T47D (cell line): ENCODE measurements at regions not wholly inside any gene's neighbourhood (a gene's known extent, or its start where the extent isn't known, plus 50 kb on each side); places are given as distances from the start of the nearest gene placed in this dataset.
A peak's percentile ranks its signal among the peaks of the same experiment; 100 is the strongest.

Experiments used
- DNase-seq, 2 experiments: peaks; one replicate each; pipeline versions ENCODE4 v3.0.0 to v3.0.0-alpha.2; 2011 to 2012; ENCODE audit warnings: low read depth in 1 of 2, low spot score in 1 of 2
- JUND ChIP-seq: IDR thresholded peaks from 2 replicates; pipeline ENCODE4 v1.6.1; 2012; ENCODE audit warnings: low read depth
- in situ Hi-C: cut with HindIII; loops from 2 replicates; pipeline ENCODE4 v1.10.0; 2016; ENCODE audit warnings: low sequenced_read_pairs, low pct_unique_long_range_greater_than_20kb

DNA sequence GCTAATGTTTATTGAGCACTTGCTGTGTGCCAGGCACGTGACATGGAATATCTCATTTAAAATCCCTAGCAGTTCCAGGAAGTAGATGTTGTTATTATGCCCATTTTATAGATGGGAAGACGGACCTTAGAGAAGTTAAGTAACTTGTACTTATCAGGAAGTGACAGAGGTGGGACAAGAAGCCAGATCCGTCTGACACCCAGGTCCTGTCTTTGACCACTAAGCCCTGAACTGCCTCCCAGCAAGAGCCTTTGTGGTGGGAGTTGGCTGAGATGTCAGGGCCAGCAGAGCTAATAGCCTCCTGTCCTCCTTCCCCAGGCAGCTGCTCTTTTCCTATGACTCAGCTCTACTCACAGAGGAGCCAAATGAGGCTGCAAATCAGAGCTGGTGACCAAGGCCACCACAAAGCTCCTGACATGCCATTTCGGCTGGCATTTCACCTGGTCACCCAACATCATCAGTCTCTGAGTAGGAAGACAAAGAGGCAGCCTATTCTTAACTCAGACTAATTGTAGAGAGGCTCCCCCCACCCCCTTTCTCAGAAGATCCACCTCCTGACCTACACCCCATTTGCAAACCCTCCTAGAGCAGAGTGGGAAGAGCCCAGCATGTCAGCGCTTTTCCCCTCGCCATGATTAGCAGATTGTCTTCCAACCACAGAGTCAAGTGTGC is 175.1 kb upstream of the KIT start:
- in situ Hi-C loops, result no loop called here
- TF ChIP-seq JUND, result no peak
- DNase-seq, result no peak

DNA sequence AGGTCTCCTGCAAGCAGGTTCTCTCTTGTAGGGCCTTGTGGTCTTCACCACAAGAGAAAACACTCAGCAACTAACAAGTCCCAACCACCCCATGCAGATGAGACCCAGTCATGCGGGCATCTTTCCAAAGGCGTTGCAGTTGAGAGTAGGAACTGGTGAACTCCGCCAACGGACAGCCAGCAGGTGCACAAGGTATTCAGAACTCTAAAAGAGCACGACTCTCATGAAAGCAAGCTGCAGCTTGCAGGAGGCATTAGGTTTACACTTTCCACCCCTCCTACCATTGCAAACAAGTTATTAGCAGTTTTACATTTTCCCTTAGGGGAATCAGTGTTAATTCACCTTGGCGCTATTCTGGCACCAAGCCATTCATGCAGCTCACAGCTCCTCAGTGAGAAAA is 173.4 kb upstream of the KIT start:
- DNase-seq, result peak in 1 of 2 experiments; percentile 2
- in situ Hi-C loops, result no loop called here
- TF ChIP-seq JUND, result no peak

DNA sequence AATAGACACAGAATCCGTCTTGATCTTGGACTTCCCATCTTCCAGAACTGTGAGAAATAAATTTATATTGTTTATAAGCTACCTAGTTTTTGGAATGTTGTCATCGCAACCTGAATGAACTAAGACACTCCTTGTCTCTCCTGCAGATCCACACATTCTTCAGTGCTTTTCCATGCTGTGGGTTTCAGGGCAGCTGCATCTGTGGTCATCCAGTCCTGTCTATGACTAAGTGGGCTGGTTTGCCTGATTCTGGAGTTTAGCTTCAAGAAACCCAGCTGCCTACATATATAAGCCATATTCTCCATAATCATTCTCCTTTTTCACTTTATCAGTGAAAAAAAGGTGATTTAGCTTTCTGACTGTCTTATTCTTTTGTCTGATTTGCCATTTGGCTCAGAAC is 170.3 kb upstream of the KIT start:
- TF ChIP-seq JUND, result no peak
- no peak for DNase-seq
- in situ Hi-C loops, result no loop called here

DNA sequence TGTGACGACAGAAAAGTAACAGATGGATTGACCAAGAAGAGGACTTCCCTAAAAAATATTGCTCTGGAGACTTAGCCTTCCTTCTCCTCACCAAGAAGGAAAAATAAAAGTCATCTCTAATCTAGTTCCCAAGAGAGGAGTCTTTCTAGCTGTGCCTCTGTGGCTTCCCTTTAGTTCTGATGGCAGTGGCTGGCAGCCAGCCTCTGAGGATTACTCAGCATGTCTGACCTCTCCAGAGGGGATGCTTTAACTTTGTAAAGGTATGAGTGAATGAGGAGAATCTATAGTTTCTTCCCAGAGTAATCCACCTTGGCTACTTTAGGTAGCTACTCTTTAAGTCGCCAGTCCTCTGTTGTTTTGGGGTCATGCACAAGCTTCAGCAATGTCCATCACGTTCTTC is 163.9 kb upstream of the KIT start:
- TF ChIP-seq JUND, result no peak
- in situ Hi-C loops, result no loop called here
- no peak for DNase-seq

DNA sequence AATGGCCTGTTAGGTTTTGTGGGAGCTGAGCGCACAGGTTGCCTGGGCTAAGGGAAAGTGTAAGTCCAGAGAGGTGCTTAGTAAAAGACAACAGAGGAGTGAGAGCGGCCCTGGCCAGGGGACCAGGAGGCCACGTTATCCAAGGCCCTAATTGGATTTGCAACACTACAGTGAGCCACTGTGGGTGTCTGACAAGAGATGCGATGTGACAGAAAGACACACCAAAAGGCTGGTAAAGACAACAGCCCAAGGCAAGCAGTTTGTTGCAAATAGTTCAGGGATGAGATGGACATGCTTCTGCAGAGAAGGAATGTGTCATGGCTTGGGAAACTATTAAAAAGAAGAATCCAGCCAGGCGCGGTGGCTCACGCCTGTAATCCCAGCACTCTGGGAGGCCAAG is 162.7 kb upstream of the KIT start:
- in situ Hi-C loops, result no loop called here
- peak in 1 of 2 experiments; percentile 13 for DNase-seq
- TF ChIP-seq JUND, result no peak

DNA sequence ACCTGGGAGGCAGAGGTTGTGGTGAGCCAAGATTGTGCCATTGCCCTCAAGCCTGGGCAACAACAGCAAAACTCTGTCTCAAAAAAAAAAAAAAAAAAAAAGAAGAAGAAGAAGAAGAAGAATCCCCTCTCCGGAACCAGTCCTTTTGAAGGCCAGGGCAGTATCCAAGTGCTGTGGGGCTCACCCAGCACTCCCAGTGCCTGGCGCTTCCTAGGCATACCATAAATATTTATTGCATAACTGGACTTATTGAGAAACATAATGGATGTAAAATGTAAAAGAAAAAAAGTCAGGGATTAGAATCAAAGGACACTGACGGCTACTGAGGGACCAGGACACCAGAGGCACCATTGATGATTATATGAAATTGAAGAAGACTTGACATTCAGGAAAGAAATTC is 162.1 kb upstream of the KIT start:
- no peak for TF ChIP-seq JUND
- in situ Hi-C loops, result no loop called here

DNA sequence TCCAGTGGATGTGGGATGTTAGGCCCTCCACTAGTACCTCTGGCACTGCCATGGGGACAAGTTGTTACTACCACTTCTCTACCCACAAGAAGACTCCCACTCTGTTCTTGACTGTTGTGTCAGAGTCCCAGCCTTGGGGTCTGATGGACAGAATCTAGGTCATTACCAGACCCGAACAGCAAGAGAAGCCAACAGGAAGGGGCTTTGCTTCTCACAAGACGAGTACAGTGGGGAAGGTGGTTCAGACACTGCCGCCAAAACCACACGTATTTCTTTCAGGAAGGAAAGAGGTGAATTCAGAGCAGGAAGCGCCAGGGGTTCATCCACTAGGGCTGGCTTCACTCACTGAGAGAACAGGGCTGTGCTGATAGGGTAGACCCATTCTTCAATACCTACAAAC is 161.3 kb upstream of the KIT start:
- DNase-seq, result no peak
- in situ Hi-C loops, result no loop called here
- no peak for TF ChIP-seq JUND

More for the DNA sequence above, 162.1 kb upstream of the KIT start:
- DNase-seq, result no peak

DNA sequence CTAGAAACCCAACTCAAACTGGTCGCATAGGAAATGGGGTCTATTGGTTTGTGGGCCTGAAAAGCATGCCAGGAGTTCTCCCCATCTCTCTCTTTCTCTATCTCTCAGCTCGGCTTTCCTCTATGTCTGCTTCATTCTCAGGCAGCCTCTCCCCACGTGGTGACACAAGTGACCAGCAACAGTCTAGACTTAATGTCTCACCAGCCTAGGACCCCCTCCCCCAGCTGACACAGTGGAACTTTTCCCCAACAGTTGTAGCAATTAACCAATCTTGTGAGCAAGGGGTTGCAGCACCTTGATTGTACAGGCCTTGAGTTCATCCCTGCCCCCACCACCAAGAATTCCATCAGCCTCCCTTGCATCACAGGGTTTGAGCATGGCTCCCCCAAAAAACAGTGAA is 159.8 kb upstream of the KIT start:
- in situ Hi-C loops, result no loop called here
- DNase-seq, result no peak
- no peak for TF ChIP-seq JUND

DNA sequence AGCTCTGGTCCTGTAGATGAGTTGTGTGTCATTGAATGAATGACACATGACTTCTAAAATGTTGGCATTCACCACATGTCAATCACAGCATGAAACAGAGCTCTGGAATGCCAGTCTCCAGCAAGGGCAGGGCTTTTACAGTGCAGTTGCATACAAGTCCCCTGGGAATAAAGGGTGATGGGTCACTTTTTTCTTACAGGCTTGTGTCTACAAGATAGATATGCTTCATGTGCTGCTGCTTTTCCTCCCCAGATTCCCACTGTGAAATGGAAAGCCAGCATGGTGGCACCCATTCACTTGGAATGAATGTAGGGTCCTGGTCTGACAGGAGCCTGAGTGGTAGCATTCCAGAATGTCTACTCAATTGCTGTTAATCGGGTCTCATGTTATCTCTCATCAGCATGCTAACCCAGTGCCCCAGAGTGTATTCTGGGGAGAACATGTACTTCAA is 159.1 kb upstream of the KIT start:
- DNase-seq, result peak in 1 of 2 experiments; percentile 26
- in situ Hi-C loops, result no loop called here
- TF ChIP-seq JUND, result no peak

DNA sequence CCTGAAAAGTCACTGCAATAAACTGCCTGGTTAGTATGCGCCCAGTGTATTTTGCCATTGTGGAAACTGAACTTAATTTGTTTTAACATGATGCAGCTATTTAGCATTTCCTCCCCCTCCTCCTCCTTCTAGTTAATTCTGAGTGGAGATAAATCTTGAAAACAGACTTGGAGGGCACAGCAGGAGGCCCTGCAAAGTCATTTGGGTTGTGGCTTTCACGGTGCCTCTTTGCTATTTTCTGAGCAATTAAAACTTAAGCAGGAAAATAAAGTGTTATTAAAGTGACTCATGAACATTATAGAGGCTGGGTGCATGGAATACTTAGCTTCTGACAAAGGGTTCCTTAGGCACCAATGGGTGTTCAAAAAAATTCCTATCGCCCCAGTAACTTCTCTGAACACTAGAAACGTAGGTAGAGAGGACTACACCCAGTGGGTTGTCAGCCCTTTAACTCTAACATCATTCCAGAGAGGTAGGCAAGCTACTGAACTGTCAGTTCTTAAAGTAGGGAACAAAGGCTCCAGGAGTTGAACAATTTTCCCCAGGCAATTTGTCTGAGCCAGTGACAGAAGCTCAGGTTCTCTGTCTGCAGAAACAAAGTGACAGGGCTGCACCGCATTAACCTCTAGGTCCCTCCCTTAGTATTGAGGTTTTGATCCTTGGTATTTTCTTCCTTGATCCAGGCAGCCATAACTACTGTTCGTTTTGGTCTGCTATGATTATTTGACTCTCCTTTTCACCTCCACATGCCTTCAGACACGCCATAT is 158.3 kb upstream of the KIT start:
- TF ChIP-seq JUND, result no peak
- in situ Hi-C loops, result no loop called here
- no peak for DNase-seq

DNA sequence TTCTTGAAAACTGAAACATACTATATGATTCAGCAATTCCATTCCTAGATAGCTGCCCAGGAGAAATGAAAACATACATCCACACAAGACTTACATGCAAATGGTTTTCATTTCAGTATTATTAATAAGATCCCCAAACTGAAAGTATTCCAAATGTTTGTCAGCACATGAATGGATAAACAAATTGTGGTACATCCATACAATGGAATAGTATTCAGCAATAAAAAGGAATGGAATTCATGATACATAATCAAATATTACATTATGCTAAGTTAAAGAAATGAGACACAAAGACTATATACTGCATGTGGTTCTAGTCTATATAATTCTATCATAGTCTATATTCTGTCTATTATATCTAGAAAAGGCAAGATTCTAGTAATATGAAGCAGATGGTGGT is 152.4 kb upstream of the KIT start:
- no peak for DNase-seq
- TF ChIP-seq JUND, result no peak
- in situ Hi-C loops, result no loop called here

DNA sequence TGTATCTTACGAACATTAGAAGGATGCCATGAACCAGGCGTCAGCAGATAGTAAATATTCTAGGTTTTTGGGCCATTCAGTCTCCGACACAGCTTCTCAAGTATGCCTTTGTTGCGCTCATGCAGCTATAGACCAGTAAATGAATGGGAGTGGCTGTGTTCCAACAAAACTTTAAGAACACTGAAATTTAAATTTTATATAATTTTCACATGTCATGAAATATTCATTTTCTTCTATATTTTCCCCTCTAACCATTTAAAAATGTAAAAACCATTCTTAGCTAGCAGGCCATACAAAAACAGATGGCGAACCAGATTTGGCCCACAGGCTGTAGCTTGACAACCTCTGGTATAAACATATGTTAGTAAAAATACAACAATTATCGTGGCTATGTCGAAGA is 151.8 kb upstream of the KIT start:
- DNase-seq, result no peak
- no peak for TF ChIP-seq JUND
- in situ Hi-C loops, result no loop called here

DNA sequence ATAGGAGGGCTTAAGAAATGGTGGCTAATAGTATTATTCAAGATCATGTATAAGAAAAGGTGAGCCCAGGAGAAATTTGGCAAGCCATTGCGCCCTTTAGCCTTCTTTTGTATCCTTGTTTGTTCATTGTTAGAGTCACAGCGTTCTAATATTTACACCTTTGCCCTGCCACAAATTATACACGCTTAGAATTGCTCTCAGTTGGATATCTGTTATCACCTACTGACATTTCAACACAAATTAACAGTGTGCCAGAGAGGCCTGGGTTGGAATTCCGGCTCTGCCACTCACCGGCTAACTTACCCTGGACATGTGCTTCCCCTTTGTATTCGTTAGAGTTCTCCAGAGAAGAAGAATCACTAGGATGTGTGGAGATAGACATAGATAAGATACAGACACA is 148.7 kb upstream of the KIT start:
- no peak for TF ChIP-seq JUND
- in situ Hi-C loops, result no loop called here
- DNase-seq, result no peak

DNA sequence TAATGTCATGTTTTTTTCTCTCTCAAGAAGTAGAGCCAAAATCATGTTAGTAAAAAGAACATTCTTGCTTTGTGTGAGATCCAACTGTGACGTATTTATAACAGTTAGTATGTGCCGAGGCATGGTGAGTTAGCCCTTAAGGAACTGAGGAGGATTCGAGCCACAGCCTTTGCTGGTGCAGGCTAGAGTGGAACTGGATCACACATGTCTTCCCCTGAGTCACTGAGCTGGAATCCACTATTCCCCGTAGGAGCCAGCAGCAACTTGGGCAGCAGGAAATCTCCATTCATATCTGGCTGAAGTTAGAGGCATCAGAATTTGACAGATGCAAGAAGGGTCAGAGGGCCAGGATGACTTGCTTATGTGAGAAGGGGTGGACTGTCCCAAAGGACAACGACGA is 144.6 kb upstream of the KIT start:
- DNase-seq, result no peak
- in situ Hi-C loops, result no loop called here
- TF ChIP-seq JUND, result no peak
